ENCODE measurements at regions not wholly inside any gene's neighbourhood (a gene's known extent, or its start where the extent isn't known, plus 50 kb on each side); places are given as distances from the start of the nearest gene placed in this dataset.

- 64 to 68% methylated on average over 3 of the region's 3 CpGs for WGBS, 2 donors
- no peaks in the 10 kb centered on the region for H3K36me3 ChIP-seq
- H3K27ac ChIP-seq: no peak overlapping the region
- DNase-seq: no peak
- no peak overlapping the region for H3K4me3 ChIP-seq (replicated peaks in 1 of 3)
- H3K4me1 ChIP-seq: no peaks in the 10 kb centered on the region
- TF ChIP-seq CTCF (IDR thresholded peaks at IDR 0.05): no peak
- no peak for TF ChIP-seq POLR2A (IDR thresholded peaks at IDR 0.05)
- no peaks in the 10 kb centered on the region for H3K9me3 ChIP-seq
- intact Hi-C loops (cut with DNase I): no loop called here
- H3K27me3 ChIP-seq: no peaks in the 10 kb centered on the region
These were observed 1094.7 kb upstream of the GYPC start for GRCh38 chr2:125561302-125561701.

GRCh38 chr2:125562924-125563323, 1093.0 kb upstream of the GYPC start:
- no peaks in the 10 kb centered on the region for H3K36me3 ChIP-seq
- H3K4me1 ChIP-seq: no peaks in the 10 kb centered on the region
- no peaks in the 10 kb centered on the region for H3K9me3 ChIP-seq
- no peak overlapping the region for H3K27ac ChIP-seq
- intact Hi-C loops (cut with DNase I): no loop called here
- no peak for DNase-seq
- H3K4me3 ChIP-seq (replicated peaks in 1 of 3): no peak overlapping the region
- H3K27me3 ChIP-seq: no peaks in the 10 kb centered on the region
- TF ChIP-seq POLR2A (IDR thresholded peaks at IDR 0.05) (no peak), CTCF (IDR thresholded peaks at IDR 0.05) (no peak)

- intact Hi-C loops (cut with DNase I): no loop called here
- Histone ChIP-seq H3K27ac (no peak overlapping the region), H3K27me3 (no peaks in the 10 kb centered on the region), H3K4me1 (no peaks in the 10 kb centered on the region), H3K9me3 (no peaks in the 10 kb centered on the region), H3K36me3 (no peaks in the 10 kb centered on the region), H3K4me3 (replicated peaks in 1 of 3) (no peak overlapping the region)
- whole genome bisulfite sequencing, 2 donors: 35 to 75% methylated on average over 4 of the region's 4 CpGs
- no peak for TF ChIP-seq POLR2A (IDR thresholded peaks at IDR 0.05)
- TF ChIP-seq CTCF (IDR thresholded peaks at IDR 0.05): no peak
- DNase-seq: no peak
These were observed 1091.5 kb upstream of the GYPC start for GRCh38 chr2:125564471-125564870.

GRCh38 chr2:125566422-125566821, 1089.5 kb upstream of the GYPC start:
- WGBS, 2 donors: 68 to 77% methylated on average over 3 of the region's 3 CpGs

GRCh38 chr2:125567100-125567499, 1088.9 kb upstream of the GYPC start:
- no peaks in the 10 kb centered on the region for H3K4me1 ChIP-seq
- no peak overlapping the region for H3K27ac ChIP-seq
- H3K4me3 ChIP-seq (replicated peaks in 1 of 3): no peak overlapping the region
- no peaks in the 10 kb centered on the region for H3K9me3 ChIP-seq
- no peak for DNase-seq
- H3K36me3 ChIP-seq: no peaks in the 10 kb centered on the region
- no peaks in the 10 kb centered on the region for H3K27me3 ChIP-seq
- TF ChIP-seq POLR2A (IDR thresholded peaks at IDR 0.05): no peak
- TF ChIP-seq CTCF (IDR thresholded peaks at IDR 0.05): no peak
- 79 to 83% methylated on average over 3 of the region's 3 CpGs for WGBS, 2 donors
- intact Hi-C loops (cut with DNase I): no loop called here

More at GRCh38 chr2:125566422-125566821, 1089.5 kb upstream of the GYPC start:
- no peaks in the 10 kb centered on the region for H3K36me3 ChIP-seq
- intact Hi-C loops (cut with DNase I): no loop called here
- H3K4me1 ChIP-seq: no peaks in the 10 kb centered on the region
- H3K4me3 ChIP-seq (replicated peaks in 1 of 3): no peak overlapping the region
- no peak overlapping the region for H3K27ac ChIP-seq
- no peaks in the 10 kb centered on the region for H3K27me3 ChIP-seq
- no peaks in the 10 kb centered on the region for H3K9me3 ChIP-seq
- DNase-seq: no peak
- no peak for TF ChIP-seq CTCF (IDR thresholded peaks at IDR 0.05)
- no peak for TF ChIP-seq POLR2A (IDR thresholded peaks at IDR 0.05)
